HEK293 (cell line): ENCODE measurements at regions not wholly inside any gene's neighbourhood (a gene's known extent, or its start where the extent isn't known, plus 50 kb on each side); places are given as distances from the start of the nearest gene placed in this dataset.
A peak's percentile ranks its signal among the peaks of the same experiment; 100 is the strongest.

Experiments
- CTCF ChIA-PET: fragments of 350-600 bp; formaldehyde crosslinking; extraction: SDS; loops from one replicate; lab custom pipeline; 2021; ENCODE audit warnings: antibody characterized with exemption; lab: Yijun Ruan, JAX
- POLR2A ChIA-PET: fragments of 300-600 bp; formaldehyde crosslinking; extraction: SDS; loops from one replicate; lab custom pipeline; 2020; ENCODE audit warnings: antibody characterized with exemption, inconsistent platforms; lab: Yijun Ruan, JAX
- H3K27ac ChIP-seq: fragments of 200-500 bp; sonication (Bioruptor generic); 2 replicates; pipeline ENCODE4 v1.5.1; 2014; ENCODE audit warnings: low read depth, low read length, control low read depth, inconsistent platforms; ENCODE audit errors: extremely low read depth
- H3K36me3 ChIP-seq, 2 experiments: fragments of 200-500 bp in 1 of 2; sonication (Bioruptor generic) in 1 of 2; 1 replicate in 1 of 2; 2 replicates in 1 of 2; pipeline ENCODE4 v1.5.1; 2014 to 2017; ENCODE audit warnings: inconsistent platforms in 2 of 2, low read length in 2 of 2; ENCODE audit not compliant: control insufficient read depth in 2 of 2, insufficient read depth in 1 of 2
- H3K4me1 ChIP-seq: fragments of 200-500 bp; sonication (Bioruptor generic); 2 replicates; pipeline ENCODE4 v1.5.1; 2014; ENCODE audit warnings: mild to moderate bottlenecking, low read length, inconsistent platforms; ENCODE audit not compliant: control insufficient read depth, insufficient read depth
- H3K4me3 ChIP-seq: 2 replicates; pipeline ENCODE4 v1.5.1; 2011; ENCODE audit warnings: low read depth, mild to moderate bottlenecking, control low read depth, low read length, moderate library complexity
- H3K9me3 ChIP-seq: fragments of 200-500 bp; sonication (Bioruptor generic); 2 replicates; pipeline ENCODE4 v1.5.1; 2014; ENCODE audit warnings: low read depth, low read length, inconsistent platforms; ENCODE audit not compliant: control insufficient read depth, insufficient read depth
- PRDM4 ChIP-seq: fragments of 450-650 bp; formaldehyde crosslinking; IDR thresholded peaks from 2 replicates; pipeline ENCODE4 v1.5.1; 2017; ENCODE audit warnings: missing biosample characterization, missing genetic modification characterization
- REPIN1 ChIP-seq: fragments of 450-650 bp; formaldehyde crosslinking; IDR thresholded peaks from 2 replicates; pipeline ENCODE4 v1.5.1; 2017; ENCODE audit warnings: missing biosample characterization, missing genetic modification characterization, low read depth
- ZBTB20 ChIP-seq: fragments of 450-650 bp; formaldehyde crosslinking; IDR thresholded peaks from 2 replicates; pipeline ENCODE4 v1.5.1; 2016; ENCODE audit warnings: missing biosample characterization, missing genetic modification characterization
- ZFP3 ChIP-seq: fragments of 450-650 bp; formaldehyde crosslinking; IDR thresholded peaks from 2 replicates; pipeline ENCODE4 v1.5.1; 2016; ENCODE audit warnings: low read depth, missing biosample characterization, missing genetic modification characterization
- ZNF133 ChIP-seq: fragments of 450-650 bp; formaldehyde crosslinking; IDR thresholded peaks from 2 replicates; pipeline ENCODE4 v1.5.1; 2016; ENCODE audit warnings: missing biosample characterization, missing genetic modification characterization
- ZNF146 ChIP-seq: fragments of 450-650 bp; formaldehyde crosslinking; IDR thresholded peaks from 2 replicates; pipeline ENCODE4 v1.5.1; 2016; ENCODE audit warnings: missing biosample characterization, missing genetic modification characterization
- ZNF184 ChIP-seq: fragments of 450-650 bp; IDR thresholded peaks from 2 replicates; pipeline ENCODE4 v1.5.1; 2018; ENCODE audit warnings: missing biosample characterization, mild to moderate bottlenecking, missing genetic modification characterization
- ZNF248 ChIP-seq: fragments of 450-650 bp; formaldehyde crosslinking; IDR thresholded peaks from 2 replicates; pipeline ENCODE4 v1.5.1; 2017; ENCODE audit warnings: missing biosample characterization, missing genetic modification characterization
- ZNF311 ChIP-seq: fragments of 450-650 bp; formaldehyde crosslinking; IDR thresholded peaks from 2 replicates; pipeline ENCODE4 v1.5.1; 2017; ENCODE audit warnings: missing biosample characterization, missing genetic modification characterization, borderline replicate concordance
- ZNF416 ChIP-seq: fragments of 450-650 bp; formaldehyde crosslinking; IDR thresholded peaks from 2 replicates; pipeline ENCODE4 v1.5.1; 2016; ENCODE audit warnings: missing biosample characterization, missing genetic modification characterization
- ZNF624 ChIP-seq: fragments of 450-650 bp; formaldehyde crosslinking; IDR thresholded peaks from 2 replicates; pipeline ENCODE4 v1.5.1; 2017; ENCODE audit warnings: missing biosample characterization, missing genetic modification characterization
- ZNF660 ChIP-seq: fragments of 450-650 bp; IDR thresholded peaks from 2 replicates; pipeline ENCODE4 v1.5.1; 2018; ENCODE audit warnings: missing biosample characterization, mild to moderate bottlenecking, missing genetic modification characterization
- ZNF704 ChIP-seq: fragments of 450-650 bp; formaldehyde crosslinking; IDR thresholded peaks from 2 replicates; pipeline ENCODE4 v1.5.1; 2016; ENCODE audit warnings: missing biosample characterization, missing genetic modification characterization
- ZNF777 ChIP-seq: fragments of 450-650 bp; formaldehyde crosslinking; IDR thresholded peaks from 2 replicates; pipeline ENCODE4 v1.5.1; 2017; ENCODE audit warnings: missing biosample characterization, missing genetic modification characterization, borderline replicate concordance
- ZSCAN18 ChIP-seq: fragments of 450-650 bp; formaldehyde crosslinking; IDR thresholded peaks from 2 replicates; pipeline ENCODE4 v1.5.1; 2016; ENCODE audit warnings: missing biosample characterization, missing genetic modification characterization

- TF ChIP-seq ZNF777 (tag by site-specific recombination) (no peak), ZFP3 (tag by site-specific recombination) (no peak), ZBTB20 (tag by site-specific recombination) (0 out of 2 replicates have a peak, but pooled peaks have one; percentile 16), ZNF248 (tag by site-specific recombination) (no peak)
- Histone ChIP-seq H3K36me3 (no peaks in the 10 kb centered on the region), H3K9me3 (no peaks in the 10 kb centered on the region), H3K4me1 (peaks cover 11% of the 10 kb centered on the region), H3K4me3 (no peak overlapping the region), H3K27ac (no peak overlapping the region)
- ChIA-PET CTCF (no interaction called here), POLR2A (no interaction called here)
Observed at GRCh38 chr11:92411431-92411830, 186.8 kb downstream of the FAT3 start.

GRCh38 chr11:92413757-92414513, 189.3 kb downstream of the FAT3 start:
- Histone ChIP-seq H3K36me3 (no peaks in the 10 kb centered on the region), H3K4me1 (peaks cover 11% of the 10 kb centered on the region), H3K9me3 (no peaks in the 10 kb centered on the region), H3K27ac (no peak overlapping the region), H3K4me3 (no peak overlapping the region)
- CTCF ChIA-PET = no interaction called here
- POLR2A ChIA-PET = no interaction called here
- TF ChIP-seq ZNF660 = no peak
- no peak for TF ChIP-seq PRDM4 (tag by site-specific recombination)

- POLR2A ChIA-PET = no interaction called here
- Histone ChIP-seq H3K9me3 (no peaks in the 10 kb centered on the region), H3K27ac (no peak overlapping the region), H3K36me3 (no peaks in the 10 kb centered on the region), H3K4me1 (no peaks in the 10 kb centered on the region; the same call in 1 of the 2 replicates), H3K4me3 (no peak overlapping the region)
- CTCF ChIA-PET = no interaction called here
- TF ChIP-seq ZNF146 (no peak), ZNF311 (tag by site-specific recombination) (no peak), ZNF184 (tag by site-specific recombination) (no peak), ZNF624 (tag by site-specific recombination) (no peak), ZSCAN18 (no peak), ZNF133 (tag by site-specific recombination) (no peak), ZNF704 (tag by site-specific recombination) (no peak), ZNF416 (tag by site-specific recombination) (no peak), REPIN1 (tag by site-specific recombination) (no peak)
Observed at GRCh38 chr11:92416971-92417725, 192.5 kb downstream of the FAT3 start.
